ENCODE measurements at regions not wholly inside any gene's neighbourhood (a gene's known extent, or its start where the extent isn't known, plus 50 kb on each side); places are given as distances from the start of the nearest gene placed in this dataset.
"Not testable (repeated sequence)": the region's sequence is repeated elsewhere in the genome, so short reads cannot be mapped to it uniquely, and the experiment has no call there.

DNA sequence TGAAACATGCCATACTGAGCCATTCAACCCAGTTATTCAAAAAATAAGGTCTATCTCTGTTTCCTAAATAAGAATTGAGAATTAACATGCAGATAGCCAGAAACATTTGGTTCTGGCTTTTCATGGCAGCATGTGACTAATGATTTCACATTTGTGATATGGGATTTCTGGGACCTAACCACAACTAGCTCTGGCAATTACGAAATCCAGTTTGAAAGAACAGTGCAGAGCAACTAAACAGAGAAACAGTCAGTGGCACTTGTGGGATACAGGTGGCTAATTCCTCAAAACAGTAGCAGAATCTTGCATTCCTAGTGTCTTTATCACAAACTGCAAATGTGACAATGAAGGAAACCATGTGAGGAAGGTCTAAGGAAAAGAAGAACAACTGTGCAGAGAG is 637.8 kb upstream of the CHAC2 start:
- DNase-seq: no peak
- H3K9me3 Mint-ChIP-seq: peaks cover 3% of the 10 kb centered on the region
- H3K4me3 Mint-ChIP-seq: no peak overlapping the region
- peak overlapping the region; percentile 2 for H3K27ac Mint-ChIP-seq
- no peaks in the 10 kb centered on the region for H3K4me1 Mint-ChIP-seq (ENCODE audit: low read depth)
- H3K36me3 Mint-ChIP-seq (ENCODE audit: low read depth): no peaks in the 10 kb centered on the region
- no peaks in the 10 kb centered on the region for H3K27me3 Mint-ChIP-seq

DNA sequence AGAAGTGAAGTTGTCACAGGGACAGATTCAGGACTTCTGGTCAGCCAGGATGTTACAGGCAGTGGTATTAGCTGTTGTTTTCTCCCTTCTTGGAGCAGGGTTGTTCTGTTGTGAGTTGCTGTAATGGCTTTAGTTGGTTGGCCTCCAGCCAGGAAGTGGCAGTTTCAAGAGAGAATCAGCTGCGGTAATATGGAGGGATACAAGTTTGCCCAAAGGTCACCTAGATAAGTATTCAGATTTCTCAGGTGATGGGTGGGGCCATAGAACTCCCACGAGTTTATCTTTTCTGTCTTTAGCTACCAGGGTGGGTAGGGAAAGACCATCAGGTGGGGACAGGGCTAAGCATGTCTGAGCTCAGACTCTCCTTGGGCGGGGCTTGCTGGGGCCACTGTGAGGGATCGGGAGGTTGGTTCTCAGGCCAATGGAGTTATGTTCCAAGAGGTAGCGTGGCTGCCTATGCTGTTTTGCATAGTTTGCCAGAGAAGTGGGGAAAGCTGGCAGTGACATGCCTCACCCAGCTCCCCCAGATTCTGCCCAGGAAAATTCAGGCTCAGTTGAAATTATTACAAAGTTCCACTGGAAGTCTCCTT is 640.4 kb upstream of the CHAC2 start:
- H3K4me1 Mint-ChIP-seq (ENCODE audit: low read depth): no peaks in the 10 kb centered on the region
- peaks cover 3% of the 10 kb centered on the region for H3K9me3 Mint-ChIP-seq
- H3K36me3 Mint-ChIP-seq (ENCODE audit: low read depth): no peaks in the 10 kb centered on the region
- H3K27me3 Mint-ChIP-seq: no peaks in the 10 kb centered on the region
- no peak overlapping the region for H3K27ac Mint-ChIP-seq
- H3K4me3 Mint-ChIP-seq: no peak overlapping the region
- no peak for DNase-seq

DNA sequence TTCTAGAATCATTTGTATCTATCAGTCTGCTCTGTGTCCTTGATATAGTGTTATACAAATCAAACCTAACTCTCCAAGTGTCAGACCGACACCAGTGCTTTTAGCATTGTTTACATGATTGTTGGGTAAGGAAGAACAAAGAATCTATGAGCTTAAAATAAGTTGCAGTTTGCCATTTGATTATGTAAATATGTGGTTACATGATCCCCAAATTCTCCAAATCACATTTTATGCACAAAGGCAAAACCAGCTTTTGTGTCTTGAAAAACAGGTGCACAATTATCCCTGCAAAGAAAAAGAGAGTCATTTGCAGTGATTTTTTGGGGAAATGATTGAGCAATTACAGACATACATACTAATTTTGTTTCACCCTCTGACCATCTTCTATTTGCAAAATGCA is 652.6 kb upstream of the CHAC2 start:
- H3K36me3 Mint-ChIP-seq (ENCODE audit: low read depth): no peaks in the 10 kb centered on the region
- no peak overlapping the region for H3K27ac Mint-ChIP-seq
- H3K4me1 Mint-ChIP-seq (ENCODE audit: low read depth): no peaks in the 10 kb centered on the region
- peaks cover 7% of the 10 kb centered on the region for H3K9me3 Mint-ChIP-seq
- no peak overlapping the region for H3K4me3 Mint-ChIP-seq
- DNase-seq: no peak
- H3K27me3 Mint-ChIP-seq: no peaks in the 10 kb centered on the region

DNA sequence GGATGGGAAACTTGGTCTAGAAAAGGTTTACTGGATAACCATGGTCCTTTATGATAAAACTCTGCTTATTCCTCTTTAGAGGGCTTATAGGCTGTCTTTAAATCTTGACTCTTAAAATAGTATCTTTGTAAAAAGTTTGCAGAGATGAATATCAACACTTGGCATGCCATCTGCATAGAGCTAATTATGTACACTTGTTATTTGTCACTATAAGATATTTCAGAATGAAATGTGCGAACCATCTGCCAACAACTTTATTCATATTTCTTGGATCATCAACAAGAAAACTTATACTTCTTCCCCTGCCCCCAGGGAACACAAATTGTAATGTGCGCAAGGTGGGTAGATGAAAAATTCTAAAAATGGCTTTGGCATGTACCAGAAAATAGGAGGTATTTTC is 653.0 kb upstream of the CHAC2 start:
- no peak overlapping the region for H3K27ac Mint-ChIP-seq
- peaks cover 7% of the 10 kb centered on the region for H3K9me3 Mint-ChIP-seq
- no peak for DNase-seq
- H3K4me3 Mint-ChIP-seq: no peak overlapping the region
- no peaks in the 10 kb centered on the region for H3K4me1 Mint-ChIP-seq (ENCODE audit: low read depth)
- no peaks in the 10 kb centered on the region for H3K36me3 Mint-ChIP-seq (ENCODE audit: low read depth)
- H3K27me3 Mint-ChIP-seq: no peaks in the 10 kb centered on the region

DNA sequence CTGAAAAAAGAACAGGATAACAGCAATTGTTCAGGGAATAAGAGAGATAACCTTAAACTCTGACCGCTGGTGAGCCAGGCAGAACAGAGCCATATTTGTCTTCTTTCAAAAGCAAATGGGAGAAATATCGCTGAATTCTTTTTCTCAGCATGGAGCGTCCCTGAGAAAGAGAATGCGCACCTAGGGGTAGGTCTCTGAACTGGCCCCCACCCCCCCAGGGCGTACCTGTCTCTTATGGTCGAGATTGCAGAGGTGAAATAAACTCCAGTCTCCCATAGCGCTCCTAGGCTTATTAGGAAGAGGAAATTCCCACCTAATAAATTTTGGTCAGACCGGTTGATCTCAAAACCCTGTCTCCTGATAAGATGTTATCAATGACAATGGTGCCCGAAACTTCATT is 655.2 kb upstream of the CHAC2 start:
- not testable (repeated sequence) for H3K9me3 Mint-ChIP-seq; H3K4me1 Mint-ChIP-seq (ENCODE audit: low read depth); H3K4me3 Mint-ChIP-seq; DNase-seq; H3K27me3 Mint-ChIP-seq; H3K36me3 Mint-ChIP-seq (ENCODE audit: low read depth); H3K27ac Mint-ChIP-seq

DNA sequence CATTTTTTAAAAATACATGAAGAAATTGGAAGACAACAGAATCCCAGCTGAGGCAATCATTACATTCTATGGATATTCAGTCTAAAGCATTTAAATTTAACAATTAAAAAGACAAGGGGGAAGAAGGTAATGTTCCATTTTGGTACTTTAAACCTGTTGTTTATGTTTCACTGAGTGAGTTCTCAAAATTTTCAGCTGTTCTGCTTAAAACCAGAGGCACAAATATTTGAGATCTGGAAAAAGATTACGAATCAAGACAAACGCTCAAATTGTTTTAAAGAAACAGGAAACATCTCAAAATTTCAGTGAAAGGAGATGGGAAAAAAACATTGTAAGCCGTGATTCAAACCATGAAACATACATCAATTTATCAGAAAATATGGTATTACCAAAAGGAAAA is 656.2 kb upstream of the CHAC2 start:
- Mint-ChIP-seq H3K27ac (no peak overlapping the region), H3K27me3 (no peaks in the 10 kb centered on the region), H3K4me3 (no peak overlapping the region), H3K4me1 (ENCODE audit: low read depth) (no peaks in the 10 kb centered on the region), H3K9me3 (peaks cover 9% of the 10 kb centered on the region), H3K36me3 (ENCODE audit: low read depth) (no peaks in the 10 kb centered on the region)
- DNase-seq: no peak

DNA sequence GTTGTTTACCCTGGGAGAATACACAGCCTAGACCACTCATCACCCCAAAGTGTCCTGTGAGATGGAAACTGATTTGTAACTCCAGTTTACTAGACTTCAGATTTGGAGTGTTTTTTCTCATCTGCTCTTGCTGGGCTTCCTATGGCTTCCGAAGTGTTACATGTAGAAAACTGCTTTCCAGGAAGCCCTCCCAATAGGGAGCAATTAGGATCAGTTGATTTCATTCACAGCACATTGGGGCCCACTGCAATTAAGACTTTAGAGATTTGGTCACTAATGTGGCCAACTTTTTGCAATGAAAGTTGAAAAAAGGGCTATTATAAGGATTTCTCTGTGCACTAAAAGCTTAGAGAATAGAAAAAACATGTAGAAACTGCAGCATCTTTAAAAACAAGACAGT is 656.6 kb upstream of the CHAC2 start:
- H3K4me1 Mint-ChIP-seq (ENCODE audit: low read depth): no peaks in the 10 kb centered on the region
- H3K4me3 Mint-ChIP-seq: no peak overlapping the region
- no peak overlapping the region for H3K27ac Mint-ChIP-seq
- no peaks in the 10 kb centered on the region for H3K27me3 Mint-ChIP-seq
- no peaks in the 10 kb centered on the region for H3K36me3 Mint-ChIP-seq (ENCODE audit: low read depth)
- no peak for DNase-seq
- peaks cover 9% of the 10 kb centered on the region for H3K9me3 Mint-ChIP-seq

DNA sequence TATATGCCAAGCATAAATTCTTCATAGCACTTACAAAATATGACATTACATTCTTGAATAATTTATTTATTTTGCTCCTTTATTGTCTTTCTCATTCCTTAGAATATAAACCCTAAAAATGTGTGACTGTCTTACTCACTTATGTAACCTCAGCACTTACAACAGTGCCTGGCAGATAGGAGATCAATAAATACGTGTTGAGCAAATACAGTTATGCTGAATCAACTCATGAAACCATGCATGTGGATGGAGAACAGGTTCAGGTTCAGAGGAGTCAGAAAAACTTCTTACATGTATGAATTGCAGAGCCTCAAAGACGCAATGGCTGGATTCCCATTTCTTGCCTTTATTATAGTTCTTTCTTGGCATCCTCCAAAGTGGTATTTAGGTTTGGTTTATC is 659.4 kb upstream of the CHAC2 start:
- H3K4me3 Mint-ChIP-seq: no peak overlapping the region
- no peak overlapping the region for H3K27ac Mint-ChIP-seq
- peaks cover 11% of the 10 kb centered on the region for H3K9me3 Mint-ChIP-seq
- no peaks in the 10 kb centered on the region for H3K4me1 Mint-ChIP-seq (ENCODE audit: low read depth)
- H3K36me3 Mint-ChIP-seq (ENCODE audit: low read depth): no peaks in the 10 kb centered on the region
- no peak for DNase-seq
- H3K27me3 Mint-ChIP-seq: no peaks in the 10 kb centered on the region

DNA sequence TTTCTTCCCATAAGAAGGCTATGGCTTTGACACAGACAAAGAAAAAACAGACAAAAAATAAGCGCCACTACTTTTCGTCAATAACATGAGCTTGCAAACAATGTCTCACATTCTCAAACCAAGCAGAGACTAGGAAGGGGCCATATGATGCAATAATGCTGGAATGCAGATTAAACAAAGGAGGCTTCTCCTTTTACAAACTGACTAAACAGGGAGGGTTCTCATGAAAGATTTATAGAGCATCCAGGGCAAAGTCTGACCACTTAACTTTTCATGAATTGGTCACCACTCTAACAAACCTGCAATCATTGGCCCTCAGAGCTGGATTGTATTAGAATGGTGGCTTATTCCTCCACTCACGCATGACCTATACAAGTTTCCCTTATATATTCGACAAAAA is 663.3 kb upstream of the CHAC2 start:
- Mint-ChIP-seq H3K4me1 (ENCODE audit: low read depth) (no peaks in the 10 kb centered on the region), H3K27ac (no peak overlapping the region), H3K9me3 (peaks cover 5% of the 10 kb centered on the region), H3K4me3 (no peak overlapping the region), H3K27me3 (no peaks in the 10 kb centered on the region), H3K36me3 (ENCODE audit: low read depth) (no peaks in the 10 kb centered on the region)
- no peak for DNase-seq

DNA sequence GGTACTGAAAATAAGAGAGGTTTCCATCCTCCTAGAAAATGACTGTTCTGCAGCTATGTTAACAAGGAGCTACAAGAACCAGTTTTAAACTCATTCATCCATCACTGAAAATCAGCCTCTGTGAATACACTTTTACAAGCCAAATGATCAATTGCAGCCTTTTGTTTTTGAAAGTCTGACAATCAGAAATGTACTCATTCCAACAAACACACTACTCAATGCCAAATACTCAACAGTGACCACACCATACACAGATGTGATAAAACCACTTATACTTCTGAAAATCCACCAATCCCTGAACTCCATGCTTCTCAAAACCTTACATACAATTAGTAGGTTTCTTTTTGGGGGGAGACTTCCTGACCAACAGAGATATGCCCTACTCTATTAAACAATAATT is 663.9 kb upstream of the CHAC2 start:
- H3K4me1 Mint-ChIP-seq (ENCODE audit: low read depth): no peaks in the 10 kb centered on the region
- DNase-seq: no peak
- no peak overlapping the region for H3K27ac Mint-ChIP-seq
- H3K4me3 Mint-ChIP-seq: no peak overlapping the region
- H3K36me3 Mint-ChIP-seq (ENCODE audit: low read depth): no peaks in the 10 kb centered on the region
- H3K27me3 Mint-ChIP-seq: no peaks in the 10 kb centered on the region
- peaks cover 5% of the 10 kb centered on the region for H3K9me3 Mint-ChIP-seq

DNA sequence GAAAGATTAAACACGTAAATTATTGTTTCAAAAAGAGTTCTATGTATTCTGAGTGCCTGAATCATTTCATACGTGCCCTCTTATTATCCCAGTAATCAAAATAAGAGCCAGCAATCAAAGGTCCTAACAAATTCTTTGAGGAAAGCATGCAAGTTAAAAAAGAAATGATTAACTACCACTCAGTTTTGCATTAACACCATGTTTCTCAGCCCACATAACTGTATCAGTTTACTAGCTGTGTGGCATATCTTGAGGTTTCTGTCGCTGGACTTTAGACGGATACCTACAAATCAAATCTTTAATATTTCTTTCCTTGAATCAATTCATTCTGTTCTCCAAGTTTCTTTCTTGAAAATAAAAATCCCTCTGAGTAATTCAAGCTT is 668.9 kb upstream of the CHAC2 start:
- Mint-ChIP-seq H3K4me3 (no peak overlapping the region), H3K27ac (no peak overlapping the region)

DNA sequence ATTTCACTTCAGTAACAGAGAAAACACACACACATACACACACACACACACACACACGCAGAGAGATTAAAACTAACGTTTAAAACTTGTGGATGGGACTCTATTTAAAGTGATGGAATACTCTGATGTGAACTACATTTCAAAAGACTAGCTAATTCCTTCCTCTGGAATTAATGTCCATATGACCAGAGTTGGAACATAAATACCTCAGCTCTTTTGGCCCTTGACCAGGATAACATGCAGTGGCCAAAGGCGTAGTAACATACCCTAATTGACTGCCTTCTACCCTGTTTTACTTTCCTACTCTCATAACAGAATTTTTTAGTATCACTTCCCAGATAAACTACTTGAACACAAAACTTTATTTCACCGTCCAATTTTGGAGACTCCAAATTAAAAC is 671.3 kb upstream of the CHAC2 start:
- no peak for DNase-seq
- H3K36me3 Mint-ChIP-seq (ENCODE audit: low read depth): no peaks in the 10 kb centered on the region
- H3K27ac Mint-ChIP-seq: no peak overlapping the region
- H3K9me3 Mint-ChIP-seq: no peaks in the 10 kb centered on the region
- no peaks in the 10 kb centered on the region for H3K27me3 Mint-ChIP-seq
- H3K4me1 Mint-ChIP-seq (ENCODE audit: low read depth): no peaks in the 10 kb centered on the region
- H3K4me3 Mint-ChIP-seq: no peak overlapping the region

More for the DNA sequence above, 668.9 kb upstream of the CHAC2 start:
- no peaks in the 10 kb centered on the region for H3K27me3 Mint-ChIP-seq
- no peaks in the 10 kb centered on the region for H3K36me3 Mint-ChIP-seq (ENCODE audit: low read depth)
- H3K4me1 Mint-ChIP-seq (ENCODE audit: low read depth): no peaks in the 10 kb centered on the region
- DNase-seq: no peak
- no peaks in the 10 kb centered on the region for H3K9me3 Mint-ChIP-seq

DNA sequence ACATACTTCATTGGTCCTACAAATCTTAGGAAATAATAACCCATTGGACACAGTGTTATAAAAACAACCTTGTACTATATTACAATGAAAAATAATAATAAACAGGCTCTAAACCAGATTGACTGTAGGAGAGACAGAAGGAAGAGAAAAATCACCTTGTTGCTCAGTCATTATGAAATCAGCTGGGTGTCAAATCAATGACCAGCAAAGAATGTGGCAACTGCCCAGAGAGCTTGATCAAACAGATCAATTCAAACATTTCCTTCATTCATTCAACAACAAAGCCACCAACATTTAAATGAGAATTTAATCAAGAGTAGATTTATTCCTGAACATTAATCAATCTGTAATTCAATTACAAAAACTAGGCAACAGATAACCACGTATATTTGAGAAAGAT is 671.9 kb upstream of the CHAC2 start:
- Mint-ChIP-seq H3K27me3 (no peaks in the 10 kb centered on the region), H3K4me3 (no peak overlapping the region), H3K36me3 (ENCODE audit: low read depth) (no peaks in the 10 kb centered on the region), H3K4me1 (ENCODE audit: low read depth) (no peaks in the 10 kb centered on the region), H3K9me3 (no peaks in the 10 kb centered on the region), H3K27ac (no peak overlapping the region)
- no peak for DNase-seq

DNA sequence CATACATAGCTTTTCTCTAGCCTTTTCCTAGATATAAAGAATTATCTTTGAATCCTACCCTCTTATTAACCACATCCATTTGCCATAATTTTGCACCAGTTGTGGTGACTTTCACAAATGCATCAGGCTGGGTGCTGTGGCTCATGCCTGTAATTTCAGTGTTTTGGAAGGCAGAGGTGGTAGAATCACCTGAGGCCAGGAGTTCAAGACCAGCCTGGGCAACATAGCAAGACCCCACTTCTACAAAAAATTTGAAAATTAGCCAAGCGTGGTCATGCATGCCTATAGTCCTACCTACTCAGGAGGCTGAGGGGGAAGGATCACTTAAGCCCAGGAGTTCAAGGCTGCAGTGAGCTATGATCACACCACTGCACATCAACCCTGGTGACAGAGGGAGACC is 672.4 kb upstream of the CHAC2 start:
- no peak overlapping the region for H3K4me3 Mint-ChIP-seq
- H3K9me3 Mint-ChIP-seq: no peaks in the 10 kb centered on the region
- no peak overlapping the region for H3K27ac Mint-ChIP-seq
- no peaks in the 10 kb centered on the region for H3K4me1 Mint-ChIP-seq (ENCODE audit: low read depth)
- H3K36me3 Mint-ChIP-seq (ENCODE audit: low read depth): no peaks in the 10 kb centered on the region
- DNase-seq: no peak
- no peaks in the 10 kb centered on the region for H3K27me3 Mint-ChIP-seq

DNA sequence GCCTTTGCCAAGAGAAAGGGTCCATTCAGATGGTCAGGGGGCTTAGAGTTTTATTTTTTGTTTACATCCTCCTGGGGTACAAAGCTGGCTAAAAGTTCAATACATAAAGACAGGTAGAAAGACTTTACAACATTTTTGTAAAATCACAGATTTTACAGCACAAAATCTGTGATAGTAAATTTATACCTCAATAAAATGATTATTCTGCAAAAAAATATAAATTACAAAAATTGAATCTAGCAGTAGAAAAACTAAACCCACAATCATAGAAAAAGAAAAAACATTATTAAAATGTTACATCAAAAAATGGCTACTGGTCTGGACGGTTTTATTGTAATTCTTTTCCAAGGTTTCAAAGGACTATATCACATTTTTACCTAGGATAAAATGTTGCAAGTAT is 674.2 kb upstream of the CHAC2 start:
- no peak overlapping the region for H3K27ac Mint-ChIP-seq
- H3K4me3 Mint-ChIP-seq: no peak overlapping the region
- no peaks in the 10 kb centered on the region for H3K4me1 Mint-ChIP-seq (ENCODE audit: low read depth)
- no peak for DNase-seq
- H3K27me3 Mint-ChIP-seq: no peaks in the 10 kb centered on the region
- H3K9me3 Mint-ChIP-seq: peaks cover 3% of the 10 kb centered on the region
- H3K36me3 Mint-ChIP-seq (ENCODE audit: low read depth): no peaks in the 10 kb centered on the region

DNA sequence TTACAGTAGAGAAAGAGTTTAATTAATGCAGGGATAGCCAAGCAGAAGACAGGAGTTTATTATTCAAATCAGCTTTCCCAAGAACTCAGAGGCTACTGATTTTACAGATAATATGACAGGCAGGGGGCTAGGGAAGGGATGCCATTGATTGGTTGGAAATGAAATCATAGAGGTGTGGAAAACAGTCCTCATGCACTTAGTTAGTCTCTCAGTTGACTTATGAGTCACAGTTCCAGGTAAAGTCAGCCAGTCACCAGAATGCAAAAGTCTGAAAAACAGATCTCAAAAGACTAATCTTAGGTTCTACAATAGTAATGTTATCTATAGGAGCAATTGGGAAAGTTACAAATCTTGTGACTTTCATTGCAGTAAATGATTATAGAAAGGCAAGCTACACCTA is 676.4 kb upstream of the CHAC2 start:
- Mint-ChIP-seq H3K9me3 (peaks cover 3% of the 10 kb centered on the region), H3K4me3 (no peak overlapping the region), H3K36me3 (ENCODE audit: low read depth) (no peaks in the 10 kb centered on the region), H3K4me1 (ENCODE audit: low read depth) (no peaks in the 10 kb centered on the region), H3K27me3 (no peaks in the 10 kb centered on the region), H3K27ac (no peak overlapping the region)
- no peak for DNase-seq
